A673 (cell line): ENCODE measurements at regions not wholly inside any gene's neighbourhood (a gene's known extent, or its start where the extent isn't known, plus 50 kb on each side); places are given as distances from the start of the nearest gene placed in this dataset.
A peak's percentile ranks its signal among the peaks of the same experiment; 100 is the strongest.

Experiments used
- BruUV-seq: library from RNA; stranded (reverse); fragments of 400-500 nt; replicated peaks from 2 replicates; lab custom pipeline; 2021; lab: Mats Ljungman, UMichigan
- CTCF ChIA-PET: fragments of 300-600 bp; sonication (Branson Sonifier 250); formaldehyde crosslinking; loops from one replicate; lab custom pipeline; 2022; ENCODE audit warnings: antibody characterized with exemption; lab: Charles Lee
- POLR2A ChIA-PET: fragments of 300-600 bp; sonication (Branson Sonifier 250); formaldehyde crosslinking; loops from one replicate; lab custom pipeline; 2022; ENCODE audit warnings: antibody characterized with exemption; ENCODE audit not compliant: low non-redundant PET; lab: Charles Lee
- DNase-seq: peaks from one replicate; pipeline ENCODE4 v3.0.0-alpha.2; 2015; ENCODE audit warnings: low spot score
- H3K27ac ChIP-seq: fragments of 200-600 bp; sonication (generic); 2 replicates; pipeline ENCODE4 v1.5.1; 2016; ENCODE audit warnings: mixed run types, low read depth, mild to moderate bottlenecking, mixed read lengths, antibody characterized with exemption, low read length; ENCODE audit not compliant: poor library complexity, severe bottlenecking
- H3K27me3 ChIP-seq: fragments of 200-600 bp; sonication (generic); replicated peaks from 2 replicates; pipeline ENCODE4 v1.6.1; 2017; ENCODE audit warnings: mixed run types, low read depth, mild to moderate bottlenecking, mixed read lengths, antibody characterized with exemption, low read length; ENCODE audit not compliant: insufficient read depth, poor library complexity
- H3K36me3 ChIP-seq: fragments of 200-600 bp; sonication (generic); 2 replicates; pipeline ENCODE4 v1.6.1; 2016; ENCODE audit warnings: mixed run types, mild to moderate bottlenecking, mixed read lengths, antibody characterized with exemption, low read length; ENCODE audit not compliant: insufficient read depth, poor library complexity, severe bottlenecking
- H3K4me1 ChIP-seq: fragments of 200-600 bp; sonication (generic); 2 replicates; pipeline ENCODE4 v1.6.1; 2017; ENCODE audit warnings: mixed run types, mild to moderate bottlenecking, mixed read lengths, antibody characterized with exemption, low read length; ENCODE audit not compliant: insufficient read depth, poor library complexity, severe bottlenecking
- H3K4me3 ChIP-seq: fragments of 200-600 bp; sonication (generic); 2 replicates; pipeline ENCODE4 v1.5.1; 2016; ENCODE audit warnings: low read depth, mixed run types, mild to moderate bottlenecking, mixed read lengths, low read length; ENCODE audit not compliant: poor library complexity, severe bottlenecking
- H3K9me3 ChIP-seq: fragments of 200-600 bp; sonication (generic); 2 replicates; pipeline ENCODE4 v1.6.1; 2016; ENCODE audit warnings: mixed run types, low read depth, mild to moderate bottlenecking, mixed read lengths, antibody characterized with exemption, low read length; ENCODE audit not compliant: poor library complexity, severe bottlenecking
- CTCF ChIP-seq: fragments of 300-800, 200-600 bp; sonication (generic); conservative IDR thresholded peaks from 2 replicates; pipeline ENCODE4 v1.5.1; 2017; ENCODE audit warnings: low read depth, mild to moderate bottlenecking, antibody characterized with exemption, low read length, moderate library complexity, mixed read lengths
- EZH2 ChIP-seq: fragments of 200-600 bp; sonication (generic); IDR thresholded peaks from 2 replicates; pipeline ENCODE4 v1.6.1; 2017; ENCODE audit warnings: borderline replicate concordance, low read depth, mild to moderate bottlenecking, mixed read lengths, antibody characterized with exemption, low read length; ENCODE audit not compliant: poor library complexity, severe bottlenecking
- intact Hi-C: fragments of 100-400 bp; cut with micrococcal nuclease; formaldehyde crosslinking; loops from one replicate; pipeline ENCODE4 v1.10.0; 2022; ENCODE audit not compliant: unreplicated experiment

GRCh38 chr5:88503041-88503345, 234.3 kb upstream of the TMEM161B start:
- Histone ChIP-seq H3K4me1 (no peaks in the 10 kb centered on the region), H3K27me3 (no peaks in the 10 kb centered on the region), H3K9me3 (no peaks in the 10 kb centered on the region), H3K27ac (no peak overlapping the region), H3K4me3 (peak overlapping the region; percentile 46), H3K36me3 (no peaks in the 10 kb centered on the region)
- POLR2A ChIA-PET: interaction anchor here (0.7 kb wide), 1 partner anchor 173 kb away, joined by 5 read pairs; no protein-coding TSS in a partner anchor
- BruUV-seq: no TSS peak
- DNase-seq: no peak
- CTCF ChIA-PET: no interaction called here
- TF ChIP-seq CTCF: no peak
- TF ChIP-seq EZH2: no peak
- intact Hi-C loops: no loop called here

- H3K27ac ChIP-seq: no peak overlapping the region
- BruUV-seq: no TSS peak
- peak; percentile 36 for DNase-seq
- TF ChIP-seq EZH2 (no peak), CTCF (no peak)
- peak overlapping the region; percentile 46 for H3K4me3 ChIP-seq
- H3K4me1 ChIP-seq: no peaks in the 10 kb centered on the region
- no peaks in the 10 kb centered on the region for H3K9me3 ChIP-seq
- no peaks in the 10 kb centered on the region for H3K27me3 ChIP-seq
- no peaks in the 10 kb centered on the region for H3K36me3 ChIP-seq
- ChIA-PET CTCF (no interaction called here), POLR2A (no interaction called here)
- intact Hi-C loops: no loop called here
Observed at GRCh38 chr5:88502179-88503040, 233.8 kb upstream of the TMEM161B start.

- ChIA-PET POLR2A (no interaction called here), CTCF (no interaction called here)
- H3K36me3 ChIP-seq: no peaks in the 10 kb centered on the region
- intact Hi-C loops: no loop called here
- no TSS peak for BruUV-seq
- DNase-seq: no peak
- no peak overlapping the region for H3K4me3 ChIP-seq
- no peak overlapping the region for H3K27ac ChIP-seq
- H3K9me3 ChIP-seq: no peaks in the 10 kb centered on the region
- TF ChIP-seq CTCF: no peak
- TF ChIP-seq EZH2: no peak
- H3K27me3 ChIP-seq: no peaks in the 10 kb centered on the region
- H3K4me1 ChIP-seq: no peaks in the 10 kb centered on the region
Observed at GRCh38 chr5:88495810-88496209, 227.2 kb upstream of the TMEM161B start.
